K562 (cell line): ENCODE measurements at regions not wholly inside any gene's neighbourhood (a gene's known extent, or its start where the extent isn't known, plus 50 kb on each side); places are given as distances from the start of the nearest gene placed in this dataset.

Source experiments
- ATAC-seq: fragments of 200-7000 bp; cut with Tn5 transposase; 3 replicates; pipeline ENCODE4 v1.9.1; 2020; ENCODE audit warnings: moderate library complexity
- BruUV-seq: library from RNA; stranded (reverse); fragments of 400-500 nt; replicated peaks from 2 replicates; lab custom pipeline; 2021; lab: Mats Ljungman, UMichigan
- CTCF ChIA-PET: fragments of 300-600 bp; formaldehyde crosslinking; extraction: SDS; loops from one replicate; lab custom pipeline; 2021; ENCODE audit warnings: low intra/inter-chr PET ratio; lab: Yijun Ruan, JAX
- POLR2A ChIA-PET: fragments of 300-600, 350-650 bp; sonication (Branson Sonifier 250); formaldehyde crosslinking; extraction: SDS; loops from one replicate; lab custom pipeline; 2021; ENCODE audit warnings: antibody characterized with exemption, inconsistent platforms; lab: Yijun Ruan, JAX
- DNase-seq, 4 experiments: peaks; one replicate each; pipeline versions ENCODE4 v3.0.0 to v3.0.0-alpha.2; 2011 to 2018; ENCODE audit warnings: low spot score in 3 of 4, mixed read lengths in 3 of 4; ENCODE audit errors: extremely low read depth in 1 of 4
- FAIRE-seq: peaks from 2 replicates; lab custom pipeline; 2011; peaks lifted over from hg19 to GRCh38; lab: Jason Lieb, UNC
- H2AFZ ChIP-seq: 2 replicates; pipeline ENCODE4 v1.6.0; 2011; ENCODE audit warnings: low read depth, low read length, control low read depth, inconsistent platforms
- H3K27ac ChIP-seq: fragments of 200-600 bp; 3 replicates; pipeline ENCODE4 v1.8.0; 2011; ENCODE audit warnings: low read depth, mild to moderate bottlenecking, control low read depth, inconsistent platforms, low read length, moderate library complexity, mixed read lengths; ENCODE audit errors: extremely low read depth
- H3K27me3 ChIP-seq, 2 experiments: fragments of 300-600 bp in 1 of 2; 2 replicates in 1 of 2; 3 replicates in 1 of 2; pipeline versions ENCODE4 v1.6.0 to v1.8.0; 2011; ENCODE audit warnings: inconsistent platforms in 2 of 2, low read length in 2 of 2, mild to moderate bottlenecking in 1 of 2, mixed read lengths in 1 of 2, moderate library complexity in 1 of 2; ENCODE audit not compliant: control insufficient read depth in 2 of 2, insufficient read depth in 2 of 2
- H3K36me3 ChIP-seq: fragments of 300-600 bp; 3 replicates; pipeline ENCODE4 v1.8.0; 2011; ENCODE audit warnings: mild to moderate bottlenecking, low read length, inconsistent platforms; ENCODE audit not compliant: control insufficient read depth, insufficient read depth
- H3K4me1 ChIP-seq, 2 experiments: fragments of 200-600 bp in 1 of 2; replicated peaks in 1 of 2; 2 replicates in 1 of 2; 3 replicates in 1 of 2; pipeline versions ENCODE4 v1.5.1 to v1.8.0; 2011; ENCODE audit warnings: inconsistent platforms in 2 of 2, low read length in 2 of 2, mild to moderate bottlenecking in 1 of 2, mixed read lengths in 1 of 2, moderate library complexity in 1 of 2; ENCODE audit not compliant: control insufficient read depth in 2 of 2, insufficient read depth in 2 of 2
- H3K4me2 ChIP-seq: 2 replicates; pipeline ENCODE4 v1.6.1; 2011; ENCODE audit warnings: low read length, control low read depth, inconsistent platforms, mixed read lengths; ENCODE audit not compliant: insufficient read depth
- H3K4me3 ChIP-seq: fragments of 200-600 bp; sonication (generic), shearing (Covaris generic); 2 replicates; pipeline ENCODE4 v1.5.1; 2016; ENCODE audit warnings: control low read depth, inconsistent platforms
- H3K79me2 ChIP-seq: fragments of 200-600 bp; 3 replicates; pipeline ENCODE4 v1.8.0; 2011; ENCODE audit warnings: low read length, inconsistent platforms; ENCODE audit not compliant: control insufficient read depth, insufficient read depth
- H3K9ac ChIP-seq, 2 experiments: 2 replicates each; pipeline versions ENCODE4 v1.6.0 to v1.6.1; 2011; ENCODE audit warnings: low read depth in 2 of 2, low read length in 2 of 2, control low read depth in 1 of 2, inconsistent platforms in 1 of 2, mild to moderate bottlenecking in 1 of 2, mixed read lengths in 1 of 2; ENCODE audit not compliant: insufficient read depth in 1 of 2
- H3K9me1 ChIP-seq: one replicate; pipeline ENCODE4 v1.6.0; 2011; ENCODE audit warnings: inconsistent platforms, mild to moderate bottlenecking, low read length, moderate library complexity; ENCODE audit not compliant: control insufficient read depth, insufficient read depth
- H3K9me3 ChIP-seq: replicated peaks from 2 replicates; pipeline ENCODE4 v1.5.1; 2011; ENCODE audit warnings: low read depth, low read length, inconsistent platforms; ENCODE audit not compliant: control insufficient read depth, insufficient read depth
- H4K20me1 ChIP-seq: replicated peaks from 2 replicates; pipeline ENCODE4 v1.6.1; 2011; ENCODE audit warnings: low read length, inconsistent platforms, mixed read lengths; ENCODE audit not compliant: control insufficient read depth, insufficient read depth
- ASH1L ChIP-seq: fragments of 450-650 bp; IDR thresholded peaks from 2 replicates; pipeline ENCODE4 v1.6.1; 2018; ENCODE audit warnings: borderline replicate concordance, mild to moderate bottlenecking, low read depth; ENCODE audit not compliant: partially characterized antibody
- CBX3 ChIP-seq, 2 experiments: IDR thresholded peaks; 1 replicate in 1 of 2; 2 replicates in 1 of 2; pipeline ENCODE4 v1.6.1; 2012; ENCODE audit warnings: inconsistent platforms in 2 of 2, low read length in 2 of 2, borderline replicate concordance in 1 of 2, control low read depth in 1 of 2
- CHAMP1 ChIP-seq: fragments of 450-650 bp; IDR thresholded peaks from 2 replicates; pipeline ENCODE4 v1.6.1; 2016; ENCODE audit warnings: mild to moderate bottlenecking
- EZH2 ChIP-seq: IDR thresholded peaks from 2 replicates; pipeline ENCODE4 v1.6.1; 2012; ENCODE audit warnings: low read depth, mild to moderate bottlenecking, inconsistent platforms, low read length, borderline replicate concordance
- HCFC1 ChIP-seq: IDR thresholded peaks from 2 replicates; pipeline ENCODE4 v1.6.1; 2012; ENCODE audit warnings: low read depth, low read length, improper control_type of control experiment
- MLX ChIP-seq, 2 experiments: fragments of 450-650 bp in 1 of 2; sonication (generic) in 1 of 2; formaldehyde crosslinking; conservative IDR thresholded peaks; 2 replicates each; pipeline versions ENCODE4 v1.4.0 to v1.8.1; 2020 to 2022; ENCODE audit warnings: mild to moderate bottlenecking in 1 of 2, missing genetic modification reagents in 1 of 2
- MXI1 ChIP-seq: IDR thresholded peaks from 2 replicates; pipeline ENCODE4 v1.6.1; 2011; ENCODE audit warnings: low read depth, mild to moderate bottlenecking, improper control_type of control experiment, low read length
- NFATC3 ChIP-seq: fragments of 450-650 bp; IDR thresholded peaks from 2 replicates; pipeline ENCODE4 v1.6.1; 2017; ENCODE audit warnings: mild to moderate bottlenecking
- PATZ1 ChIP-seq: fragments of 250-450 bp; sonication (Bioruptor Pico); IDR thresholded peaks from 2 replicates; pipeline ENCODE4 v1.5.0; 2020; ENCODE audit warnings: mild to moderate bottlenecking, borderline replicate concordance
- POLR3G ChIP-seq: IDR thresholded peaks from 2 replicates; pipeline ENCODE4 v1.6.1; 2011; ENCODE audit not compliant: insufficient read length, insufficient replicate concordance; ENCODE audit errors: extremely low read depth
- SMAD2 ChIP-seq: fragments of 150-350 bp; IDR thresholded peaks from 2 replicates; pipeline ENCODE4 v1.6.1; 2014; ENCODE audit warnings: low read depth, mild to moderate bottlenecking, low read length
- TAF9B ChIP-seq: fragments of 450-650 bp; IDR thresholded peaks from 2 replicates; pipeline ENCODE4 v1.6.1; 2018; ENCODE audit warnings: mild to moderate bottlenecking; ENCODE audit not compliant: partially characterized antibody
- TCF7 ChIP-seq: sonication (generic); IDR thresholded peaks from 2 replicates; pipeline ENCODE4 v1.6.1; 2016; ENCODE audit warnings: antibody characterized with exemption, borderline replicate concordance
- ZNF586 ChIP-seq: fragments of 450-650 bp; formaldehyde crosslinking; conservative IDR thresholded peaks from 2 replicates; pipeline ENCODE4 v1.4.0; 2020; ENCODE audit warnings: mild to moderate bottlenecking, moderate library complexity
- WGBS: fragments of 100-300 bp; shearing (Covaris generic); methylation state at CpG from one replicate; pipeline ENCODE4 v1.1.6; 2016; ENCODE audit warnings: low coverage, mixed read lengths; ENCODE audit not compliant: insufficient coverage; ENCODE audit errors: missing lambda C conversion rate; 5-methylcytosine and 5-hydroxymethylcytosine counted together
- in situ Hi-C: fragments of 300-500 bp; cut with MboI; formaldehyde crosslinking; loops from 4 replicates; pipeline ENCODE4 v1.15.0; 2018; ENCODE audit warnings: inconsistent platforms, mixed read lengths
- intact Hi-C: fragments of 100-400 bp; cut with micrococcal nuclease; formaldehyde crosslinking; loops from 2 replicates; pipeline ENCODE4 v1.14.2; 2022

- no peaks in the 10 kb centered on the region for H4K20me1 ChIP-seq
- no peak overlapping the region for H3K4me3 ChIP-seq
- ATAC-seq (no peak), FAIRE-seq (no peak), DNase-seq (no peak)
- H3K79me2 ChIP-seq: no peaks in the 10 kb centered on the region
- CTCF ChIA-PET: no interaction called here
- in situ Hi-C loops (no loop called here), intact Hi-C loops (no loop called here)
- TF ChIP-seq TCF7 (no peak), POLR3G (no peak), CHAMP1 (no peak), ZNF586 (CRISPR knock-in tag) (no peak), MLX (CRISPR knock-in tag; conservative IDR thresholded peaks at IDR 0.05) (no peak), SMAD2 (no peak), PATZ1 (CRISPR knock-in tag) (no peak), HCFC1 (no peak), TAF9B (no peak), ASH1L (no peak), MXI1 (no peak), CBX3 (IDR thresholded peaks at IDR 0.05; ENCODE audit: borderline replicate concordance in 1 of 2, low read length in 2 of 2) (no peak), EZH2 (no peak), NFATC3 (no peak)
- H3K27me3 ChIP-seq: no peaks in the 10 kb centered on the region
- no TSS peak for BruUV-seq
- WGBS: 0% methylated on average over 4 of the region's 4 CpGs
- H3K9me3 ChIP-seq: no peaks in the 10 kb centered on the region
- POLR2A ChIA-PET: no interaction called here
- no peak overlapping the region for H3K9ac ChIP-seq
- H3K4me2 ChIP-seq: no peak overlapping the region
- no peaks in the 10 kb centered on the region for H3K4me1 ChIP-seq
- no peaks in the 10 kb centered on the region for H3K36me3 ChIP-seq
- H2AFZ ChIP-seq: no peak overlapping the region
- H3K27ac ChIP-seq: no peak overlapping the region
- H3K9me1 ChIP-seq: no peaks in the 10 kb centered on the region
These were observed 499.6 kb upstream of the TRPC7 start for GRCh38 chr5:136864960-136865359.
